Inferior parietal cortex (tissue), 1 donor: ENCODE measurements at regions not wholly inside any gene's neighbourhood (a gene's known extent, or its start where the extent isn't known, plus 50 kb on each side); places are given as distances from the start of the nearest gene placed in this dataset.

Experiments used
- DNase-seq: peaks from one replicate; pipeline ENCODE4 v3.0.0-alpha.2; 2016; ENCODE audit errors: extremely low spot score

DNA sequence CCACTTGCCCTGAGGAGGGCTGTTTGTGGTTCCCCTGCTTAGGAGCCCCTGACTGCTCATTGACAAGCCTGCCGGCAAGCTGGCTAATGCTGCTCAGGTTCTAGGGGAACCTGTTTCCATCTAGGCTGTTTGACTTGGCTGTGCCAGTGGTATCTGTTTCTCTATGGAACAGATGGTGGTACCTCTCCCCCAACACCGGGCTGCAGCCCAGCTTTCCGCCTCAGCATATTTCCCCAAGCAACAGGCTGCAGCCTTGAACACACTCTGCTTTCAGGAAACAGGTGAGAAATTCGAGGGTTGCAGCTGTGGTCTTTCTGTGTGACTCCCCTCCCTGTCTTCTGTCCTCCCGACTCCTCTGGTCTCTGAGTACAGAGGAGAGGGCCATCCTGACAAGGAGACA, 132.3 kb downstream of the TMEM132E start:
- no peak for DNase-seq

DNA sequence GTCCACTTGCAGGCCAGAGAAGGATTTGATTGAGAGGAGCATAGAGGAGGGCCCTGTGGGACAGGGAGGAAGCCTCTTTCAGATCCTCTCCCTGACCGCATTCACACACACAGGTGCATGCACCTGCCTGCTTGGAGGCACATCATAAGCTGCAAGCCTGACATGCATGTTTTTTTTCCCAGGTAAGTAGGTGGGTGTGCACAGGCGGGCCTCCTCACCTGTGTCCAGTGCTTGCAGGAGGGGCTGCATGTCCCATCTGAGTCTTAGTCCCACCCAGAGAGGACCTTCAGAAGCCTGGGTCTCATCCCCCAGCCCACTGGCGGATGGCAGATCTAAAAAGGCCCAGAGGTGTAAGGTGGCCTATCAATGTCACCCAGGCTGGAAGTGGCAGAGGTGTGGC, 130.8 kb downstream of the TMEM132E start:
- no peak for DNase-seq

DNA sequence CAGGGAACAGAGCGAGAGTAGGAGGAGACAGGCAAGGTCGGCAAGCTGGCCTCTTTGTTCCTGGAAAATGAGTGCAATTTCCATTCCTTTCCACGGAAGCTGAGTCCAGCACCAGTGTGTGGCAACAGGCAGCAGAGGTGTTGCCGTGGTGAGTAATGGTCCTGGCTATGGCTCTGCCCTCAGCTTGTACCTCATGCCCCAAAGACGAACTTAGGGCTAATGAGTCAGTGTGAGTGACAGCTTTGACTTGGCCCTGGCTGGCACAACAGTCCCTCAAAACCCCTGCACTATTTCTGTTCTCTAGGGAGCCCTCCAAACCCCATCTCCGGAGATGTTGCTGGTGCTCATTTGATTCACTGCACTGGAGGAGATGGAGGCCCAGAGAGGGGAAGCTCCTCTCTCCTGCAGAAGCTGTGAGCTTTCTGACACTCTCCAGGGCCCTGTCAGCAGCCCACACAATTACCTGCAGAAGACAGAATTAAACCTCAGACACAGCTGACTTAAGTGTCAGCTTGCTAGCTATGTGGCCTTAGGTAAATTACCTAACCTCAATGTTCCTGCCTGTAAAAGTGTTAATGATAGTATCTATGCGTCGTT, 129.9 kb downstream of the TMEM132E start:
- no peak for DNase-seq

DNA sequence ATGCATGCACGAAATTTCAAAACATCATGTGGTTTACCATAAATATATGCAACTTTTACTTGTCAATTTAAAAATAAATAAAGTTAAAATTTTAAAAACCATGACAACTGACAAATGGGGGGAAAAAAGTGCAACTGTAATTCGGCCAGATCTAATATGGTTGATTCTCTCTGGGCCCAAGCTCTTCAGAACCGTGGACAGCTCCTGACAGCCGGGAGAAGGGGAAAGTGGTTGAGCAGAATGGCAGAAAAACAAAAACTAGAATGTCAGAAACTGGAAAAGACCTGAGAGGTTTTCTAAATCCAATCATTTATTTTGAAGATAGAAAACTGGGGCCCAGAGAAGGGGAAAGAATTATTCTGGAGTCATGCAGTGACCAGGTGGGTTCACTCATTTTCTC, 126.6 kb downstream of the TMEM132E start:
- DNase-seq: no peak

DNA sequence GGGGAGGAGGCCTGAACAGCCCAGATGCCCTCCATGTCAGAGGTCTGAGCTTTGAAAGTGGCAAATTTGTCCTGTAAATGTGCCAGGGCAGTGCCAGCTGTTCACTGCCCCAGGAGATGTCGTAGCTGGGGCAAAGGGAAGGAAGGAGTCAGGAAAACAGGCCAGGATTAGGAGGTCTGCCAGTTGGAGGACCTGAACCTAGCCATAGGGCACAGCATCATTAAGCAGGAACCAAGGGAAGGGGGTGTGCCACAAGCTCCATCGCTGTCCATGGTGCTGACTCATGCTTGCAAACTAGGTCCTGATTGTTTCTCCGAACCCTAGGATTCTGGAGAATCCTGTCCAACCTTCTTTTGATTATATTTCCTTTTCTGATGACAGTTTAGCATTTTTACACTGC, 124.2 kb downstream of the TMEM132E start:
- DNase-seq: peak; percentile 15

DNA sequence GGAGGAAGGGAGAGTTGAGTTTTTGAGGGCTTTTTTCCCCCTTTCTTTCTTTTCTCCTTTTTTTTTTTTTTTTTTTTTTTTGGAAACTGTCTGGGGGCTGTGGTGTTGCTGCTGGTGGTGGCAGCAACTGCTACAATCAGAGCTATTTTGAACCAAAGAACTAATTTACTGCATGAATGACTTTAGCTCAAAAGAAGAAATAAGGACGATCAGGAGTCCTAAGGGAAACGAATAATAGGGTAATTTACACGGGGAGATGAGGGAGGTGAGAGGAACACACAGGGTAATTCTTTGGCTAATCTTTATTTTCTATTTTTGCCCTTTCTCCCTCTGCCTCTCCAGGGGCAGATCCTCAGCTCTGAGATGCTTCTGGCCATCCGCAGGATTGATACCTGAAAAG, 119.8 kb downstream of the TMEM132E start:
- DNase-seq: no peak

DNA sequence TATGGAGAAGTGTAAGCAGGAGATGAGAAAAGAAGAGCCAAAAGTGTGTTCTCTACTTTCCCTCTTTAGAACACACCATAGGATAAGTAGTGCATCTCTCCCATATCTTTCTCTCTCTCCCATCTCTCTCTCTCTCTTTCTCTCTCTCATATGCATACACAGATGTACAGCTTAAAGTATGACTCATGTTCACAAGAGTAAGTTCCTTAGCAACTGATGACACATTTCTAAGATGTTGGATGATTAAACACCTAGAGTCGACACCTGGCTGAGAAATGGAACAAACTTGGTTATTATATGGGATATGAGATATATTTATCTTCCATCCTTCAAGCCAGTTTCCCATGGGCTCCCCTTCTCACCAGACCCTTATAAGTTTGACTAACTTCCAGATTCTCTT, 113.5 kb downstream of the TMEM132E start:
- DNase-seq: peak; percentile 4
